Prostate gland (tissue), 2 donors: ENCODE measurements at regions not wholly inside any gene's neighbourhood (a gene's known extent, or its start where the extent isn't known, plus 50 kb on each side); places are given as distances from the start of the nearest gene placed in this dataset.

Source experiments
- CTCF ChIP-seq, 4 experiments: fragments of 200-600 bp in 2 of 4; fragments of 450-650 bp in 2 of 4; sonication (generic) in 2 of 4; IDR thresholded peaks; 1 replicate in 3 of 4; 2 replicates in 1 of 4; pipeline ENCODE4 v1.5.1; 2016 to 2019; ENCODE audit warnings: antibody characterized with exemption in 4 of 4, mild to moderate bottlenecking in 2 of 4, moderate library complexity in 2 of 4
- POLR2A ChIP-seq: fragments of 450-650 bp; IDR thresholded peaks from one replicate; pipeline ENCODE4 v1.6.1; 2016; ENCODE audit warnings: antibody characterized with exemption, mild to moderate bottlenecking

- TF ChIP-seq CTCF (IDR thresholded peaks at IDR 0.05) (no peak), POLR2A (no peak)
Observed at GRCh38 chr4:15262396-15262795, 165.4 kb upstream of the C1QTNF7 start.
